ENCODE measurements at regions not wholly inside any gene's neighbourhood (a gene's known extent, or its start where the extent isn't known, plus 50 kb on each side); places are given as distances from the start of the nearest gene placed in this dataset.

GRCh38 chr3:102159810-102160451 lies 274.9 kb upstream of the ZPLD1 start:
- Histone ChIP-seq H3K9me3 (ENCODE audit: low read depth) (no peaks in the 10 kb centered on the region), H3K27ac (no peak overlapping the region), H3K4me3 (no peak overlapping the region), H3K27me3 (no peaks in the 10 kb centered on the region), H3K4me1 (ENCODE audit: low read depth) (no peaks in the 10 kb centered on the region), H3K36me3 (no peaks in the 10 kb centered on the region)
- TF ChIP-seq CTCF (IDR thresholded peaks at IDR 0.05; ENCODE audit: low read depth, low read length): no peak
- no peak for DNase-seq (ENCODE audit: low read depth in 1 of 2, low spot score in 1 of 2)

GRCh38 chr3:102161384-102162006 lies 273.3 kb upstream of the ZPLD1 start:
- TF ChIP-seq CTCF (IDR thresholded peaks at IDR 0.05; ENCODE audit: low read depth, low read length): no peak
- Histone ChIP-seq H3K4me3 (no peak overlapping the region), H3K27me3 (no peaks in the 10 kb centered on the region), H3K27ac (no peak overlapping the region), H3K36me3 (no peaks in the 10 kb centered on the region), H3K9me3 (ENCODE audit: low read depth) (no peaks in the 10 kb centered on the region), H3K4me1 (ENCODE audit: low read depth) (no peaks in the 10 kb centered on the region)
- DNase-seq (ENCODE audit: low read depth in 1 of 2, low spot score in 1 of 2): no peak

GRCh38 chr3:102162251-102162650 lies 272.6 kb upstream of the ZPLD1 start:
- DNase-seq (ENCODE audit: low read depth in 1 of 2, low spot score in 1 of 2): no peak
- no peaks in the 10 kb centered on the region for H3K27me3 ChIP-seq
- H3K4me1 ChIP-seq (ENCODE audit: low read depth): no peaks in the 10 kb centered on the region
- no peak for TF ChIP-seq CTCF (IDR thresholded peaks at IDR 0.05; ENCODE audit: low read depth, low read length)
- no peak overlapping the region for H3K27ac ChIP-seq
- no peak overlapping the region for H3K4me3 ChIP-seq
- no peaks in the 10 kb centered on the region for H3K36me3 ChIP-seq
- H3K9me3 ChIP-seq (ENCODE audit: low read depth): no peaks in the 10 kb centered on the region

- peak; percentile 3 to 91 for DNase-seq (ENCODE audit: low read depth in 1 of 2, low spot score in 1 of 2)
- no peak for TF ChIP-seq CTCF (IDR thresholded peaks at IDR 0.05; ENCODE audit: low read depth, low read length)
- no peaks in the 10 kb centered on the region for H3K36me3 ChIP-seq
- H3K9me3 ChIP-seq (ENCODE audit: low read depth): no peaks in the 10 kb centered on the region
- no peaks in the 10 kb centered on the region for H3K27me3 ChIP-seq
- no peaks in the 10 kb centered on the region for H3K4me1 ChIP-seq (ENCODE audit: low read depth)
- no peak overlapping the region for H3K4me3 ChIP-seq
- no peak overlapping the region for H3K27ac ChIP-seq
These were observed 271.6 kb upstream of the ZPLD1 start for GRCh38 chr3:102163039-102163817.

- Histone ChIP-seq H3K4me3 (no peak overlapping the region), H3K36me3 (no peaks in the 10 kb centered on the region), H3K27me3 (no peaks in the 10 kb centered on the region), H3K9me3 (ENCODE audit: low read depth) (no peaks in the 10 kb centered on the region), H3K4me1 (ENCODE audit: low read depth) (no peaks in the 10 kb centered on the region), H3K27ac (no peak overlapping the region)
- DNase-seq (ENCODE audit: low read depth in 1 of 2, low spot score in 1 of 2): no peak
- no peak for TF ChIP-seq CTCF (IDR thresholded peaks at IDR 0.05; ENCODE audit: low read depth, low read length)
These were observed 271.0 kb upstream of the ZPLD1 start for GRCh38 chr3:102163818-102164154.

Data from cardiac muscle cell (in vitro differentiated cells and primary cell).